K562 (cell line): ENCODE measurements at regions not wholly inside any gene's neighbourhood (a gene's known extent, or its start where the extent isn't known, plus 50 kb on each side); places are given as distances from the start of the nearest gene placed in this dataset.

Source experiments
- ATAC-seq: fragments of 200-7000 bp; cut with Tn5 transposase; 3 replicates; pipeline ENCODE4 v1.9.1; 2020; ENCODE audit warnings: moderate library complexity
- BruUV-seq: library from RNA; stranded (reverse); fragments of 400-500 nt; replicated peaks from 2 replicates; lab custom pipeline; 2021; lab: Mats Ljungman, UMichigan
- CTCF ChIA-PET: fragments of 300-600 bp; formaldehyde crosslinking; extraction: SDS; loops from one replicate; lab custom pipeline; 2021; ENCODE audit warnings: low intra/inter-chr PET ratio; lab: Yijun Ruan, JAX
- POLR2A ChIA-PET: fragments of 300-600, 350-650 bp; sonication (Branson Sonifier 250); formaldehyde crosslinking; extraction: SDS; loops from one replicate; lab custom pipeline; 2021; ENCODE audit warnings: antibody characterized with exemption, inconsistent platforms; lab: Yijun Ruan, JAX
- DNase-seq, 4 experiments: peaks; one replicate each; pipeline versions ENCODE4 v3.0.0 to v3.0.0-alpha.2; 2011 to 2018; ENCODE audit warnings: low spot score in 3 of 4, mixed read lengths in 3 of 4; ENCODE audit errors: extremely low read depth in 1 of 4
- FAIRE-seq: peaks from 2 replicates; lab custom pipeline; 2011; peaks lifted over from hg19 to GRCh38; lab: Jason Lieb, UNC
- H2AFZ ChIP-seq: 2 replicates; pipeline ENCODE4 v1.6.0; 2011; ENCODE audit warnings: low read depth, low read length, control low read depth, inconsistent platforms
- H3K27ac ChIP-seq: fragments of 200-600 bp; 3 replicates; pipeline ENCODE4 v1.8.0; 2011; ENCODE audit warnings: low read depth, mild to moderate bottlenecking, control low read depth, inconsistent platforms, low read length, moderate library complexity, mixed read lengths; ENCODE audit errors: extremely low read depth
- H3K27me3 ChIP-seq, 2 experiments: fragments of 300-600 bp in 1 of 2; 2 replicates in 1 of 2; 3 replicates in 1 of 2; pipeline versions ENCODE4 v1.6.0 to v1.8.0; 2011; ENCODE audit warnings: inconsistent platforms in 2 of 2, low read length in 2 of 2, mild to moderate bottlenecking in 1 of 2, mixed read lengths in 1 of 2, moderate library complexity in 1 of 2; ENCODE audit not compliant: control insufficient read depth in 2 of 2, insufficient read depth in 2 of 2
- H3K36me3 ChIP-seq: fragments of 300-600 bp; 3 replicates; pipeline ENCODE4 v1.8.0; 2011; ENCODE audit warnings: mild to moderate bottlenecking, low read length, inconsistent platforms; ENCODE audit not compliant: control insufficient read depth, insufficient read depth
- H3K4me1 ChIP-seq, 2 experiments: fragments of 200-600 bp in 1 of 2; replicated peaks in 1 of 2; 2 replicates in 1 of 2; 3 replicates in 1 of 2; pipeline versions ENCODE4 v1.5.1 to v1.8.0; 2011; ENCODE audit warnings: inconsistent platforms in 2 of 2, low read length in 2 of 2, mild to moderate bottlenecking in 1 of 2, mixed read lengths in 1 of 2, moderate library complexity in 1 of 2; ENCODE audit not compliant: control insufficient read depth in 2 of 2, insufficient read depth in 2 of 2
- H3K4me2 ChIP-seq: 2 replicates; pipeline ENCODE4 v1.6.1; 2011; ENCODE audit warnings: low read length, control low read depth, inconsistent platforms, mixed read lengths; ENCODE audit not compliant: insufficient read depth
- H3K4me3 ChIP-seq: fragments of 200-600 bp; sonication (generic), shearing (Covaris generic); 2 replicates; pipeline ENCODE4 v1.5.1; 2016; ENCODE audit warnings: control low read depth, inconsistent platforms
- H3K79me2 ChIP-seq: fragments of 200-600 bp; 3 replicates; pipeline ENCODE4 v1.8.0; 2011; ENCODE audit warnings: low read length, inconsistent platforms; ENCODE audit not compliant: control insufficient read depth, insufficient read depth
- H3K9ac ChIP-seq, 2 experiments: 2 replicates each; pipeline versions ENCODE4 v1.6.0 to v1.6.1; 2011; ENCODE audit warnings: low read depth in 2 of 2, low read length in 2 of 2, control low read depth in 1 of 2, inconsistent platforms in 1 of 2, mild to moderate bottlenecking in 1 of 2, mixed read lengths in 1 of 2; ENCODE audit not compliant: insufficient read depth in 1 of 2
- H3K9me1 ChIP-seq: one replicate; pipeline ENCODE4 v1.6.0; 2011; ENCODE audit warnings: inconsistent platforms, mild to moderate bottlenecking, low read length, moderate library complexity; ENCODE audit not compliant: control insufficient read depth, insufficient read depth
- H3K9me3 ChIP-seq: replicated peaks from 2 replicates; pipeline ENCODE4 v1.5.1; 2011; ENCODE audit warnings: low read depth, low read length, inconsistent platforms; ENCODE audit not compliant: control insufficient read depth, insufficient read depth
- H4K20me1 ChIP-seq: replicated peaks from 2 replicates; pipeline ENCODE4 v1.6.1; 2011; ENCODE audit warnings: low read length, inconsistent platforms, mixed read lengths; ENCODE audit not compliant: control insufficient read depth, insufficient read depth
- CREBBP ChIP-seq: IDR thresholded peaks from one replicate; pipeline ENCODE4 v1.6.1; 2012; ENCODE audit warnings: low read depth, mild to moderate bottlenecking, control low read depth, inconsistent platforms, low read length
- FOXM1 ChIP-seq, 2 experiments: fragments of 450-650 bp in 1 of 2; sonication (generic) in 1 of 2; formaldehyde crosslinking in 1 of 2; IDR thresholded peaks; 2 replicates each; pipeline versions ENCODE4 v1.6.1 to v1.9.0; 2017 to 2022; ENCODE audit warnings: low read depth in 2 of 2, mild to moderate bottlenecking in 2 of 2, missing genetic modification reagents in 1 of 2, moderate library complexity in 1 of 2
- KDM1A ChIP-seq, 2 experiments: fragments of 450-650 bp; IDR thresholded peaks; 2 replicates each; pipeline ENCODE4 v1.6.1; 2016; ENCODE audit warnings: mild to moderate bottlenecking in 2 of 2
- KLF16 ChIP-seq: IDR thresholded peaks from 2 replicates; pipeline ENCODE4 v1.6.1; 2016; ENCODE audit warnings: antibody characterized with exemption
- RBM22 ChIP-seq: fragments of 200-400 bp; formaldehyde crosslinking; IDR thresholded peaks from 2 replicates; pipeline ENCODE4 v1.6.1; 2018; ENCODE audit warnings: low read length, low read depth; ENCODE audit not compliant: poor library complexity, severe bottlenecking
- RNF2 ChIP-seq: sonication (generic); IDR thresholded peaks from 2 replicates; pipeline ENCODE4 v1.6.1; 2016
- STAT5A ChIP-seq: IDR thresholded peaks from 2 replicates; pipeline ENCODE4 v1.6.1; 2012; ENCODE audit warnings: low read length, inconsistent platforms, borderline replicate concordance
- ZC3H11A ChIP-seq: IDR thresholded peaks from 2 replicates; pipeline ENCODE4 v1.6.1; 2012; ENCODE audit warnings: low read depth, low read length, improper control_type of control experiment
- ZEB2 ChIP-seq: fragments of 450-650 bp; IDR thresholded peaks from 2 replicates; pipeline ENCODE4 v1.6.1; 2016
- ZNF232 ChIP-seq: sonication (generic); formaldehyde crosslinking; IDR thresholded peaks from 2 replicates; pipeline ENCODE4 v1.8.0; 2022; ENCODE audit warnings: mild to moderate bottlenecking, missing genetic modification reagents
- ZNF263 ChIP-seq: sonication (generic); formaldehyde crosslinking; IDR thresholded peaks from 2 replicates; pipeline ENCODE4 v1.8.0; 2022; ENCODE audit warnings: mild to moderate bottlenecking, missing genetic modification reagents, borderline replicate concordance
- WGBS: fragments of 100-300 bp; shearing (Covaris generic); methylation state at CpG from one replicate; pipeline ENCODE4 v1.1.6; 2016; ENCODE audit warnings: low coverage, mixed read lengths; ENCODE audit not compliant: insufficient coverage; ENCODE audit errors: missing lambda C conversion rate; 5-methylcytosine and 5-hydroxymethylcytosine counted together
- in situ Hi-C: fragments of 300-500 bp; cut with MboI; formaldehyde crosslinking; loops from 4 replicates; pipeline ENCODE4 v1.15.0; 2018; ENCODE audit warnings: inconsistent platforms, mixed read lengths
- intact Hi-C: fragments of 100-400 bp; cut with micrococcal nuclease; formaldehyde crosslinking; loops from 2 replicates; pipeline ENCODE4 v1.14.2; 2022
- TF ChIP-seq, protein P1 (sequence below): fragments of 250-450 bp; sonication (Bioruptor Pico); IDR thresholded peaks from 2 replicates; pipeline ENCODE4 v1.9.0; 2021; ENCODE audit warnings: mild to moderate bottlenecking
- TF ChIP-seq, protein P2 (sequence below): sonication (generic); formaldehyde crosslinking; IDR thresholded peaks from 2 replicates; pipeline ENCODE4 v1.8.0; 2022; ENCODE audit warnings: mild to moderate bottlenecking, missing genetic modification reagents
- TF ChIP-seq, protein P3 (sequence below): sonication (generic); formaldehyde crosslinking; IDR thresholded peaks from 2 replicates; pipeline ENCODE4 v1.8.0; 2022; ENCODE audit warnings: mild to moderate bottlenecking, missing genetic modification reagents

DNA sequence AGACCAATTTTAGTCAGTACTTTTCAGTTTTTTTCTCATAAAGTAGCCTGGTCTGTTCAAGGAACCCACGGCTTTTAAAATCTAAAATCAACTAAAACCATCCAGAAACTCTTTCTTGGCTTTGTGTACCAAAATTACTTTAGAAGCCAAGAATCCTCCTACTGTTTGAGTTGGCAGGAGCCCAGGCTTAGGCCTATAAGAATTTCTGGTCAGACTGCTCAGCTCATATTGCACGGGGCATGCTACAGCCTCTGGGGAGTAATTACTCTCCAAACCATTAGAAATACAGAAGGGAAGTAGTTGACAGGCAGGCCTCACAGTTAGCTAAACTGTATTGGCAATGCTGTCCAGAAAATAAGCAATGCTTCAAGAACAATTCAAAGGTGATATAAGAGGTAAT lies 1862.9 kb upstream of the RAG2 start (continued):
- TF ChIP-seq KDM1A (IDR thresholded peaks at IDR 0.05) (no peak), ZC3H11A (no peak)

DNA sequence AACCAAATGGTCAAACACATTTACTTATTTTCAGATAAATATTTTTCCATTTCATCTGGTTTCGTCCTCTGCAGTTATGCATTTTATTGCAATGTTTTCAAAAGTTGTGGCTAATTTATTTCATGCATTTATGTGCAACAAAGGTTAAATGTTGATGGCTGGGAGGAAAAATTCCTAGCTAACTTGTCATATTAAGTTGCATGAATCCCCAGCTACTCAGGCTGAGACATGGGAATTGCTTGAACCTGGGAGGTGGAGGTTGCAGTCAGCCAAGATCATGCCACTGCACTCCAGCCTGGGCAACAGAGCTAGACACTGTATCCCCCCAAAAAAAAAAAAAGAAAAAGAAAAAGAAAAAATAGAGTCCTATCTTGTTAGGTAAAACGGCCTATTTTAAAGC lies 1862.4 kb upstream of the RAG2 start:
- Histone ChIP-seq H3K4me3 (no peak overlapping the region), H3K9me3 (no peaks in the 10 kb centered on the region), H4K20me1 (no peaks in the 10 kb centered on the region), H3K27me3 (no peaks in the 10 kb centered on the region), H3K27ac (no peak overlapping the region), H3K4me2 (no peak overlapping the region), H3K9me1 (no peaks in the 10 kb centered on the region), H2AFZ (no peak overlapping the region), H3K4me1 (no peaks in the 10 kb centered on the region), H3K9ac (no peak overlapping the region), H3K79me2 (no peaks in the 10 kb centered on the region), H3K36me3 (no peaks in the 10 kb centered on the region)
- 79% methylated on average over 1 of the region's 2 CpGs for WGBS
- in situ Hi-C loops (no loop called here), intact Hi-C loops (no loop called here)
- ATAC-seq = no peak
- no peak for DNase-seq
- ChIA-PET POLR2A (interaction anchor here (1.4 kb wide), 1 partner anchor 9 kb away, joined by 3 read pairs; no protein-coding TSS in a partner anchor), CTCF (no interaction called here)
- no TSS peak for BruUV-seq
- TF ChIP-seq RBM22 (no peak), ZNF232 (CRISPR knock-in tag) (no peak), CREBBP (no peak), STAT5A (no peak), ZEB2 (no peak), RNF2 (no peak), KLF16 (no peak), ZNF263 (CRISPR knock-in tag) (no peak), FOXM1 (IDR thresholded peaks at IDR 0.05; ENCODE audit: low read depth) (no peak), FOXM1 (CRISPR knock-in tag; IDR thresholded peaks at IDR 0.05; ENCODE audit: low read depth) (no peak)
- TF ChIP-seq, protein P1, sequence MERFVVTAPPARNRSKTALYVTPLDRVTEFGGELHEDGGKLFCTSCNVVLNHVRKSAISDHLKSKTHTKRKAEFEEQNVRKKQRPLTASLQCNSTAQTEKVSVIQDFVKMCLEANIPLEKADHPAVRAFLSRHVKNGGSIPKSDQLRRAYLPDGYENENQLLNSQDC = no peak
- TF ChIP-seq, protein P2, sequence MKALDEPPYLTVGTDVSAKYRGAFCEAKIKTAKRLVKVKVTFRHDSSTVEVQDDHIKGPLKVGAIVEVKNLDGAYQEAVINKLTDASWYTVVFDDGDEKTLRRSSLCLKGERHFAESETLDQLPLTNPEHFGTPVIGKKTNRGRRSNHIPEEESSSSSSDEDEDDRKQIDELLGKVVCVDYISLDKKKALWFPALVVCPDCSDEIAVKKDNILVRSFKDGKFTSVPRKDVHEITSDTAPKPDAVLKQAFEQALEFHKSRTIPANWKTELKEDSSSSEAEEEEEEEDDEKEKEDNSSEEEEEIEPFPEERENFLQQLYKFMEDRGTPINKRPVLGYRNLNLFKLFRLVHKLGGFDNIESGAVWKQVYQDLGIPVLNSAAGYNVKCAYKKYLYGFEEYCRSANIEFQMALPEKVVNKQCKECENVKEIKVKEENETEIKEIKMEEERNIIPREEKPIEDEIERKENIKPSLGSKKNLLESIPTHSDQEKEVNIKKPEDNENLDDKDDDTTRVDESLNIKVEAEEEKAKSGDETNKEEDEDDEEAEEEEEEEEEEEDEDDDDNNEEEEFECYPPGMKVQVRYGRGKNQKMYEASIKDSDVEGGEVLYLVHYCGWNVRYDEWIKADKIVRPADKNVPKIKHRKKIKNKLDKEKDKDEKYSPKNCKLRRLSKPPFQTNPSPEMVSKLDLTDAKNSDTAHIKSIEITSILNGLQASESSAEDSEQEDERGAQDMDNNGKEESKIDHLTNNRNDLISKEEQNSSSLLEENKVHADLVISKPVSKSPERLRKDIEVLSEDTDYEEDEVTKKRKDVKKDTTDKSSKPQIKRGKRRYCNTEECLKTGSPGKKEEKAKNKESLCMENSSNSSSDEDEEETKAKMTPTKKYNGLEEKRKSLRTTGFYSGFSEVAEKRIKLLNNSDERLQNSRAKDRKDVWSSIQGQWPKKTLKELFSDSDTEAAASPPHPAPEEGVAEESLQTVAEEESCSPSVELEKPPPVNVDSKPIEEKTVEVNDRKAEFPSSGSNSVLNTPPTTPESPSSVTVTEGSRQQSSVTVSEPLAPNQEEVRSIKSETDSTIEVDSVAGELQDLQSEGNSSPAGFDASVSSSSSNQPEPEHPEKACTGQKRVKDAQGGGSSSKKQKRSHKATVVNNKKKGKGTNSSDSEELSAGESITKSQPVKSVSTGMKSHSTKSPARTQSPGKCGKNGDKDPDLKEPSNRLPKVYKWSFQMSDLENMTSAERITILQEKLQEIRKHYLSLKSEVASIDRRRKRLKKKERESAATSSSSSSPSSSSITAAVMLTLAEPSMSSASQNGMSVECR = no peak
- TF ChIP-seq, protein P3, sequence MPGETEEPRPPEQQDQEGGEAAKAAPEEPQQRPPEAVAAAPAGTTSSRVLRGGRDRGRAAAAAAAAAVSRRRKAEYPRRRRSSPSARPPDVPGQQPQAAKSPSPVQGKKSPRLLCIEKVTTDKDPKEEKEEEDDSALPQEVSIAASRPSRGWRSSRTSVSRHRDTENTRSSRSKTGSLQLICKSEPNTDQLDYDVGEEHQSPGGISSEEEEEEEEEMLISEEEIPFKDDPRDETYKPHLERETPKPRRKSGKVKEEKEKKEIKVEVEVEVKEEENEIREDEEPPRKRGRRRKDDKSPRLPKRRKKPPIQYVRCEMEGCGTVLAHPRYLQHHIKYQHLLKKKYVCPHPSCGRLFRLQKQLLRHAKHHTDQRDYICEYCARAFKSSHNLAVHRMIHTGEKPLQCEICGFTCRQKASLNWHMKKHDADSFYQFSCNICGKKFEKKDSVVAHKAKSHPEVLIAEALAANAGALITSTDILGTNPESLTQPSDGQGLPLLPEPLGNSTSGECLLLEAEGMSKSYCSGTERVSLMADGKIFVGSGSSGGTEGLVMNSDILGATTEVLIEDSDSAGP = no peak
- no peak for FAIRE-seq
